ENCODE measurements at regions not wholly inside any gene's neighbourhood (a gene's known extent, or its start where the extent isn't known, plus 50 kb on each side); places are given as distances from the start of the nearest gene placed in this dataset.
"Not testable (repeated sequence)": the region's sequence is repeated elsewhere in the genome, so short reads cannot be mapped to it uniquely, and the experiment has no call there.

DNA sequence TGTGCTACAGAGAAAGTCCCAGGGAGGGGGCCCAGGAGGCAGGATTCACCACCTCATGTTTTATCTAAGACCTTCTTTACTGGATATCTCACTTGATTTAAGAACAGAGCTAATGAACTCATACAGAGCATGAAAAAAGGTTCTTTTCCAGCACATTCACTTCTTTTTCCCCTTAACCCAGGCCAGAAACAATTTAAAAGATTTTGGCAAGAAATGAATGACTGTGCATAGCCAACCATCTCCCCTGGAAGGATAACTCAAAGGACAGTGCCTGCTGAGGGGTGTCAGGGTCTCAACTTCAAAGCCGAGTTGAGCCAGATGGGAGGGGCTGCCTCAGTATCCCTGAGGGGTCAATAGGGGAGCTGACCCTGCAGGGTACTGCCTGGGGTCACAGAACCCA is 253.4 kb downstream of the SOD2 start:
- DNase-seq, result no peak

DNA sequence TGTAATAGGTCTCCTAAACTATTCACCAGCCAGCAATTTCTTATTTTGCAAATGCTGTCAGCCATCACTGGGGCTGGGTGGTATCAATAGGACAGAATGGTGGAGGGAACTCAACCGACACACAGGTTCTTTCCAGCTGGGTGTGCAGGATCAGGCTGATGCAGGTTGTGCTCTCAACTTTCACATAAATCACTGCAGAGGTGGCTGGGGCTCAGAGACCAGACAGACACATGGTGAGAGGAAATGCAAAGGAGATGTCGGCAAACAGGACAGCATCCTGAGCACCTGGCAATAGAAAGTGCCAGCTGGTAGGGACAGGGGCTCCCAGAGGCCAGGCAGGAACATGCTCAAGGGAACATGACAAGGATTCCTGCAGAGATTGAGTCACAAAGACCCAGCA is 254.9 kb downstream of the SOD2 start:
- DNase-seq, result no peak

DNA sequence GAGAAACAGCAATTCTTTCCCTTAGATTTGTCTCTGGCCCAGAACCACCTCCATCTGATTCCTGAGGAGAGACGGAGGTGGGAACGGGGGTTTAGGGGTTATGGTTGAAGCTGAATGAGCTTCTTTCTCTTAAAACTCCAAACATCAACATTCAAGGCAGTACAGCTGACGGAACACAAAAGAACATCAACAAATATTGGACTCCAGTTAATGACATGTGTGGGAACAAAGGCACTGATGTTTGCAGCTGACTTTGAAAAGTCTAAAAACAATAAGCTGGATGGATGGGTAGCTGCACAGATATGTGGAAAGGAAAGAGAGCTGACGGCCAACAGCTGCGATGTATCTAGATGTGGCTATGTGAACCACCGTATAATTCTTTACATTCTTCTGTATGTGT is 256.5 kb downstream of the SOD2 start:
- no peak for DNase-seq

DNA sequence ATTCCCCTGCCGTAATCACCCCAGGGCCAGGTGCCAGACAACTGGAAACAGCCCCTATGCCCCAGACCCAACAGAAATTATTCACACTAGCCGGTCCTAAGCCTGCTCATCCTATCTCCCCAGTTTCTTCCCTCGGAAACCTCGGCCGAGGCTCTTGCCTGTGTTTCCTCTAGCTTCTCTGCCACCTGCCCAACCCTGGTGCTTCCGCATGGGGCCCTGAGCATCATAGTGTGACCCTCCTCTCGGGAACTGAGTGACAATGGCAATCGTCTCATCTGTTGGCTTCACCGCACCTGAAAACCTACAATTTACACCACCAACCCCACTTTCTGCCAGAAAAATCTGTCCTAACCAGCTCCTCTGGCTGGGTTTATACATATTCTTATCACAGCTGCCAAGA is 257.3 kb downstream of the SOD2 start:
- no peak for DNase-seq

DNA sequence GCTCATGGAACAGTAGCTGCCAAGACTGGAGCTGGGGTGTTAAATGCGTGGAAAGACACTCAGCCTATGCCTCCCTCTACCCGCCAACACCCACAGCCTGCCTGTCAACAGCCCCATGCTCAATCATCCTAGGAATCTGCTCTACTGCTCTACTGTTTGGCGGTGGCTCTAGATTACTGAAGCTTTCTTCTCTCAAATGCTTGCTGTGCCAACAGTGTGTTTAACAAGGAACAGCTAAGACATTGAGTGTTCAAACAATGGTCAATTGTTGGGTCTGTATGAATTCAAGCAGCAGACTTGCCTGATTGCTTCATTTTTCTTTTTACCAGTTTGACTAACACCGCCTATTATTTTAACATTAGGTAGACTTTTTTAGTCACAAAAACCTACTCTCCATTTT is 258.6 kb downstream of the SOD2 start:
- DNase-seq, result no peak

DNA sequence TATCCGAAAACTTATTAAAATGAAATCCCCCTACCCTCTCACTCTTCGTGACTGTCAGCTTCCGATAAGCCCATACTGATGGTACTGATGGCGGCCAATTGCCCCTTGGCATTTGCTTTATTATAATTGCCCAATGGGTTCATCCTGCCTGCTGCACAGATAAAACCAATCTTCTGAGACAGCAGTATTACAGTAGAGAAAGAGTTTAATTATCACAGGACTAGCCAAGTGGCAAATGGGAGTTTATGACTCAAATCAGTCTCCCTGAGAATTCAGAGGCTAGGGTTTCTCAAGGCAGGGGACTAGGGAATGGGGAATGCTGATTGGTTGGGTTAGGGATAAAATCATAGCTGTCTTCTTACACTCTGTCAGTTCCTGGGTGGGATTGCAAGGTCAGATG is 259.5 kb downstream of the SOD2 start:
- no peak for DNase-seq

DNA sequence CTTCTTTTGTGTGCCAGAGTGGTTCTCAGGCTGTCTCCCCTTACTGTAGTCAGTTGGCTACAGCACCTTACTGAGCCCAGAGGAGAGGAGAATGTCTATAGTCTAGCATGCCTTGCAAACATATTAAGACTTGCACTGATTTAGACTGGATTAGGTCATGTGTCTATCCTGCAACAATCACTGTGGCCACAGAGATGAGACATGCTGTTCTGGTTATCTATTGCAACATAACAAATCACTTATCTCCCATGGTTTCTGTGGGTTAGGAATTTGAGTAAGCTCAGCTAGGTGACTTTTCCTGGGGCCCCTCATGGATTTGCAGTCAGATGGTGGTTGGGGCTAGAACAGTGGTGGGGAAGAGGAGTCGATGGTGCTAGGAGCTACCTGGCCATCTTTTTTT is 261.3 kb downstream of the SOD2 start:
- DNase-seq, result no peak

DNA sequence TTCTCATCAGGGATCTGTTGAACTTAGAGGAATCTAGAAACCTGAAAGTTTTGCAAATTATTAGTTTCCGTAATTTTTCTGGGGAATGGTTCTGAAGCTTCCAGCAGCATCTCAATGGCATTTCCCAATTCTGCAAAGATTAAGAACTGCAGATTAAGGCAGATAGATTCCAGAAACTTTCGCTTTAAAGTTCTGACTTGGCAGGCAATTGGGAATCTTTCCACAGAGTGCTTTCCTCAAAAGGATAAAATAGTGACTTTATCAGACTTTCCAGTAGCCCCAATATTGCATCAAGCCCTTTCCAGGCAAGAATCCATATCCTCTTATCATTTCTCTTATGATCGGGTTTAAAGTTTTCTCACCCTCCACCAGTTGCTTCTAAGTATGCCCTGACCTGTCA is 261.1 kb downstream of the FNDC1 start:
- no peak for DNase-seq

DNA sequence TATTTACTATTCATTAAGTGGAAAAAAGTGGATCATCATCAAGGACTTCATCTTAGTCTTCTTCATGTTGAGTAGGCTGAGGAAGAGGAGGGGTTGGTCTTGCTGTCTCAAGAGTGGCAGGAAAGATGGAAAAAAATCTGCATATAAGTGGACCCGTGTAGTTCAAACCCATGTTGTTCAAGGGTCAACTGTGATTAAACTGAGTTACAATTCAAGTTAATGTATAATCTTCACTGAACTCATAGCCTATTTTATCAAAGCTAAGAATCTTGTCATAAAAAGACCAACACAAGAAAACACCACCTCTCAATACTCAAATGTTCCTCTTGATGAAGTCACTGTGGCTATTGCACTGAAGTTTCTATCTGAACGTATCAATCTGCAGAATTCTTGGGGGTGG is 260.2 kb downstream of the FNDC1 start:
- no peak for DNase-seq

DNA sequence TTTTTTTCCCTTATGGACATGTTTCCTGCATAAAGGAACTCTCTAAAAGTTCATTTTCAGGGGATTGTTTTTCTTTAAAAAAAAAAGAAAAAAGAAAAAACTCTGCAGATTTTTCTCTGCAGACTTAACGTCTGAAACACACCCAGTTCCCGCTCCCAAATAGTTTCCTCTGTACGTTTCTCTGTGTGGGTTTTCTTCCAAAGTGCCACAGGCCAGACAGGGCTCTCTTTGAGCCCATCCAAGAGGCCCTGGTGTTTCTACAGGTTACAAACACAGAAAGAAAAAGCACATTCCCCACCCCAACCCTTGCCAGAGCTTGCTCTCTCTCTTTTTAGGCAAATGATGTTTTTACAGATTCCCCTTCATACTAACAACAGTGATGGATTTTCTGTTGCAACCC is 258.6 kb downstream of the FNDC1 start:
- no peak for DNase-seq

DNA sequence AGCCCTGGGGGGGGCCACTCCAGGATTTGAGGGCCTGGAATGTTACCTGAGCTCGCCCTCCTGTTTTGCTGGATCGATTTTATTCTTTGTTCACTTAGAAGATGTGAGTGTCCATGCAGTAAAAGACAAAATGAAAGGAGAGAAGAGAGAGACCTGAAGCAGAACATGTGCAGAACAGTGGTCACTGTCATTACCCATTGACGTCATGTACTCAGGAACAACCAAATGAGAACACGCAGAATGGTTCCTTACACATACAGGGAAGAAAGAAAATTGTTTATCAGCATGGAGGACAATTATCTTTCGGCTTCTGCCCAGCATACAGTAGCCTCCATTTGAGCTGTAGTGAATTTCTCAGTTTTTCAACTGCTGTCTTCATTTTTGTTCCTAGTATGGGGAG is 258.1 kb downstream of the FNDC1 start:
- DNase-seq, result no peak

DNA sequence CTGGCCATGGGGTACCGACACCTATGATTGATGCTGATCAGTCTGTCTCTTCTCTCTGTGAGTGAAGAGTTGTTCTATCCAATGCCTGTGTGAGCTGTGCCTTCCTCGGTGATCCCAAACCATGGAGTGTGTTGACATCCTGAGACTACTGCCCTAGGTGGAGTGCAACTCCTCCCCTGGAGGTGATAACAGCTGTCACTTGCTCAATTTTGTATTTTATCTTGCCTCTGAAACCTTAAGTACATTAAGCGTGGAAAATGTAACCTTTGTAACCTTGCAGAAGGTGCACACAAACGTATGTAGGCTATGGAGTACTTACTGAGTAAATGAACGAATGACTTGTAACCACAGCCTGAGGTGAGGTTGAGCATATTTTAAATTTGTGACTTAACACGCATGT is 256.2 kb downstream of the FNDC1 start:
- no peak for DNase-seq

DNA sequence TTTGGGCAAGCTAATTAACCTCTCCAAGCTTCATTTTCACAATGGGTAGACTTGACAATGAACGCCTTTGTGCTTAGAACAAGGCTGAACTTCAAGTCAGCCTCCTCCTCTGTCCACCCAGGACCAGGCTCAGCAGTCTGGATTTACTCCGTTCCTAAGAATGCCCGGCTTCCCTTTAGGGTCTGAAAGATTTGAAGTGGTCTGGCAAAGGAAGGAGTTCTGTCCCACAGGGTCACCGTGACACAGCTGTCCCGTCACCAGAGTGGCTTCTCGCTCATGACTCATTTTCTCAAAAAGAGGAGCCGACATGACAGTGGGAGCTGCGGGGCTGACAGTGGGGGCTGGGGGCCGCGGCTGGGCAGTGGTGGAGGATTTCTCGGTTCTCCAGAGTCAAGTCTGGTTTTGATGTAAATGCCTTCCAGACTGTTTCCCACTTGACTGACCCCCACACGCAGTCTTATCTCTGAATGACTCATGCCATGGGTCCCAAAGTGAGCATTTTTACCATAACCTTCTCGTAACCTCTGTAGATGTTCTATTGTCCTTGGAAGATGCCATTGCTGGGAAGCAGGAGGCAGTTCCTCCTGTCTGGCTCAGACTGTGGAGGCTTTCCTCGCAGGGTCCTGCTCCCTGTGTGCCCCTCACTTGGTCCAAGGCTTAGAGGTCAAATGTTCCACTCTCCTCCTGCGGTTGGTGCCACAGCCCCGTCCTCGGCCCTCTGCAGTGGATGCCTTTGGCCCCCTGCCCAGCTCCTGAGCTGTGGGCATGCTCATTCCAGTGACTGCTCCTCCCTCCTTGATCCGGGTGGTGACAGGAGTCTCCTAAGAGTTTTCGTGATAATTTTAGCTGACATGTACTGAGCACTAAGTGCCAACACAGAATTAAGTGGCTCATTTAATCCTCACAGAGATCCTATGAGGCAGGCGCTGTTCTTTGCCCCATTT is 253.1 kb downstream of the FNDC1 start:
- no peak for DNase-seq

DNA sequence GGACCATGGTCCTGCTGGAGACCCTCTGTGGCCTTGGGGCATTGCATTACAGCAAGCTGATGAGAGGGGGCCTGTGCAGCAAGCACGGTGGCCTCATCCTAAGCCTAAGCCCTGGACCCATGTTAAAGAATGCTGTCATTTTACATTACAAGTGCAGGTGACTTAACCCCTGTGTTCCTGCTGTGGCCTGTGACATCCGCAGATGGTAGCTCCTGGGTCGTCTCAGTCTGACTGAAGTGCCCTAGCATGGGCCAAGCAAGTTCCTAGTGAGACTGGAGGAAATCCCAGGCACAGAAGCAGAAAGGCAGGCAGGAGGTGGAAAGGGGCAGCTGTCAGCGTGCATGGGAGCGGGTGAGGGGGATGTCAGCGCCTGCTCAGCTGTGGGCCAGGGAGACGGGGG is 252.4 kb downstream of the FNDC1 start:
- no peak for DNase-seq

DNA sequence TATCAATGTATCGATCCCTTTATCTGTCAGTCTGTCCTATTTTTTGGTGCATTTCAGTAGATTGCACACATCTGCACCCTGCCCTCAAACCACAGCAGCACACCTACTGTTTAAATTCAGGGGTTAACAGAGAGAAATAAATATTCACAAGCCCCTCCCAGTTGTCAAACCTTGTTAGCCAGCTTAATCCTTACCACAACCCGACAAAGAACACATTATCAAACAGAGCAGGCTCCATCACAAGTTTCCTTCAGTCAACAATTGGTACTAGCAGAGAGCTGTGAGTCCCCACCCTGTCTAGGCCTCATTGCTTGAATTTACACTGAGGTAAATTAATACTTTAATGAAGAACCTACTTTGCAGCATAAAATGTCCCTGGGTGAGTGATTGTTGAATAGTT is 249.8 kb downstream of the FNDC1 start:
- DNase-seq, result no peak

DNA sequence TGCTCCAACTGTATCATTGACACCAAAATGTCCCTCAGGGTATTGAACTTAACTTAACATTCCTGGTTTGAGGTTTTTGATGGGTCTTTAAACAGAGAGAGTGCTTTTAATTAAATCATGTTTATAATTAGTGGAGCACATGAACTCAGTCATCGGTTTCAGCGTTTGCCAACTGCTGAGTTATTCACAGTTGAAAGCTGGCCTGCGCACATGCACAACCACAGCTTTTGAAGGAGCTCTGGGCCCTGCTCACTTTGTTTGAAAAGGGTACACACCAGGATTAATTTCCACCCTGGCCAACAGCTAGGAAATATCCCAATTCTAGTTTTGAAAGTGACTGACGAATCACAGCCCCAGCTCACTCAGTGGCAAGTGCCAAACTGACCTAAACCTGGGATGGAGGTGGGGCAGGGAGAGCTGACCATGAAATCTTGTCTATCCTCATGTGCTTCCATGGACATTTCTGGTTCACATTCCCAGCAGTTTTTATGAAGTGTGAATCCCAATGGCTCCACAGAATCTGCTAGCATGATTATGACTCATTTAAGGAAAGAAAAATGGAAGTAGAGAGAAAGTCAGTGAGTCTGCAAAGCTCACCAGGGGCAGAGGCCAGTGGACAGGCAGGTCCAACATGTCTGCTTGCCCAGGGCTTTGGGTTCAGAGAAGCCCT is 247.8 kb downstream of the FNDC1 start:
- no peak for DNase-seq

DNA sequence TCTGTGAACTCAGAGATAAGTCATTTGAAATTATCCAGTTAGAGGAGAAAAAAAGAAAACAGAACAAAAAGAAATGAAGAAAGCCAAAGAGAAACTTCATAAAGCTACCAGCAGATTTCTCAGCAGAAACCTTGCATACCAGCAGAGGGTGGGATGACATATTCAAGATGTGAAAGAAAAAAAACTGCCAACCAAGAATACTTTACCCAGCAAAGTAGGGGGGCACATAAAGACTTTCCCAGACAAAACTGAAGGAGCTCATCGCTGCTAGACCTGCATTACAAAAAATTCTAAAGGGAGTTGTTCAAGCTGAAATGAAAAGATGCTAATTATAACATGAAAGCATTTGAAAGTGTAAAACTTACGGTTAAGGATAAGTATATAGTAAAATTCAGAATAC is 246.3 kb downstream of the FNDC1 start:
- no peak for DNase-seq

DNA sequence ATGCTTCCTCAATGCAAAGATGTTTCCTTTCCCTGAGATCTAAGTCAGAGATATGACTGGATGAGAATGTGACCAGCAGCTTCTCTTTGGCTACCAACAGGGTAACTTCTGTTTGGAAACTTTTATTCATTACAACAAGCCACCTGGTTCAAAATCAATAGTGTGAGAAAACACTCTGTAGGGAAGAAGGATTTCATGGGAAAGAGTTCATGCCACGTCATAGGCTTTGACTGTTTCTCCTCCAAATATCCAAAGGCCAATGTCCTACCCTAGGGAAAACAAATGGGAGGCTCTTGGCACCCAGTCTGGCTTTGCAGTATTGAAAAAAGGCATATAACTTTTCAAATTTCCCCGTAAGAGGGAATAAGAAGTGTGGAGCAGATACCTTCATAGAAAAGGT is 245.5 kb downstream of the FNDC1 start:
- no peak for DNase-seq

DNA sequence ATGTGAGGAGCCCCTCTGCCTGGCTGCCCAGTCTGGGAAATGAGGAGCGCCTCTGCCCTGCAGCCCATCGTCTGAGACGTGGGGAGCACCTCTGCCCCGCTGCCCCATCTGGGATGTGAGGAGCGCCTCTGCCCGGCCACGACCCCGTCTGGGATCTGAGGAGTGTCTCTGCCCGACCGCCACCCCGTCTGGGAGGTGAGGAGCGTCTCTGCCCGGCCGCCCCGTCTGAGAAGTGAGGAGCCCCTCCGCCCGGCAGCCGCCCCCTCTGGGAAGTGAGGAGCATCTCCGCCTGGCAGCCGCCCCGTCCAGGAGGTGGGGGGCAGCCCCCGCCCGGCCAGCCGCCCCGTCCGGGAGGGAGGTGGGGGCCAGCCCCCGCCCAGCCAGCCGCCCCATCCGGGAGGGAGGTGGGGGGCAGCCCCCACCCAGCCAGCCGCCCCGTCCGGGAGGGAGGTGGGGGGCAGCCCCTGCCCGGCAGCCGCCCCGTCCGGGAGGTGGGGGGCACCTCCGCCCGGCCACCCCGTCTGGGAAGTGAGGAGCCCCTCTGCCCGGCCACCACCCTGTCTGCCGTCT is 238.1 kb downstream of the FNDC1 start:
- not testable (repeated sequence) for DNase-seq

DNA sequence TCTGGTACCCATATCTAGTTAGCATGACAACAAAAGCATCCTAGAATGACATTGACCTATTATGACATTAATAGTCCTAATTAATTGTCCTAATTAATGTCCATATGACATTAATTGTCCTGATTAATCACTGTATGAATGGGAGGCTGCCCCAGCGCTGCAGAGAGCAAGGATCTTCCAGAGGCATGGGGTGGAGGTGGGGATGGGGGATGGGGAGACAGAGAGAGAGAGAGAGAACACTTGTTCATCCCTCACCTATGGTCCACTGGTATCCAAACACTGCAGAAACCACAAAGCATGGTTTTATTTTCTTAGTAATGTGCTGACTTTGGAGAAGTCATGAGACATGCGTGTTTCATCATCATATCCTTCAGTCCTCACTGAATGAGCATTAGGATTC is 235.1 kb downstream of the FNDC1 start:
- no peak for DNase-seq

DNA sequence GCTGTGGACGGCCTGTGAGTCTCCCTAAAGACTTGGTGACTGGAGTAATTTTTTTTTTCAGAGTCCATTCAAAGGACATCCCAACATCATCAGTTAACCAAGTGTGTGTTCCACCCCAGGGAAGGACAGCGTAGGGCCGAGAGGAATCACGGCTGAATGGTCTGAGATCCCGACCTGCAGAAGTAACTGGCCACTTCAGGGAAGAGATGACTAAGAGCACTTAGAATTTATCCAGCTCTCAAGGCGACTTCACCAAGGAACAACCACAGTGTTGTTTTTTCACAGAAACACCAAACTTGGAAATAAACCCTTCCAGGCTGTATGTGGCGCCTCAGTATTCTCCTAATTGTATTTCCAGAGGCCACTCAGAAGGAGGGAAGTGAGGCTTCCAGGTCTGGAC is 231.6 kb downstream of the FNDC1 start:
- DNase-seq, result no peak

DNA sequence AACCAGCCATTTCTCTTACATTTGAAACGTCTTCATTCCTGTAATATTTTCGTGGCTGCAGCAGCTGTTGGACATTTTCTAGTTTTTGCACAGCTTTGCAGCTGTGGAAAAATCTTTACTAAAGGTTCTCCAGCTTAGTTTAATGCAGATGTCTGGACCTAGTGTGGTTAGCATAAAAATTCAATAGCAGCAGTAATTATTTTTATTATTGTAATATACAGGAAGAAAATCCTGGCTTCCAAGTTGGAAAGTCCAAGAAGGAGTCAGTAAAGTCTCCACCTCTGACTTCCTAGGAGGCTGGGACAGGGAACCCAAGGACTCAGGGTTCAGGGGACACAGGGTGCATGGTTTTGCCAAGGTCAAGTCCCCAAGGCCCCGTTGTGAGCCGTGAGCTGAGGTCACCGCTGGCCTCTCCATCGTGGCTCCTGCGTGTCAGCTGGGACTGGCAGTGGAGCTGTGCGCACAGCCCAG is 230.6 kb downstream of the FNDC1 start:
- no peak for DNase-seq

DNA sequence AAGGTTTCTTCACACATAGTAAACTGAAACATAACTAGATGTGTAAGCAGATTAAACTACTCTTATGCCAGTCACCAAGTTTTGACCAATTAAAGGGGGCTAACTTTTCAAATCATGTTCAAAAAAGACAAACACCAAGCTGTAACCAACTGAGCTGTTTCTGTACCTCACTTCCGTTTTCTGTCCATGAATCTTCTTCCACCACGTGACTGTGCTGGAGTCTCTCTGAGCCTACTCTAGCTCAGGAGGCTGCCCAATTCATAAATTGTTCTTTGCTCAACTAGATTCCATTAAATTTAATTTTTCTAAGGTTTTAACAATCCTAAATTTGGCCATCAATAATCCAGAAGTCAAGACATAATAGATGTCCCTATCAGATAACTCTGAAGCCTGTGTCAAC is 229.4 kb downstream of the FNDC1 start:
- peak; percentile 10 for DNase-seq

DNA sequence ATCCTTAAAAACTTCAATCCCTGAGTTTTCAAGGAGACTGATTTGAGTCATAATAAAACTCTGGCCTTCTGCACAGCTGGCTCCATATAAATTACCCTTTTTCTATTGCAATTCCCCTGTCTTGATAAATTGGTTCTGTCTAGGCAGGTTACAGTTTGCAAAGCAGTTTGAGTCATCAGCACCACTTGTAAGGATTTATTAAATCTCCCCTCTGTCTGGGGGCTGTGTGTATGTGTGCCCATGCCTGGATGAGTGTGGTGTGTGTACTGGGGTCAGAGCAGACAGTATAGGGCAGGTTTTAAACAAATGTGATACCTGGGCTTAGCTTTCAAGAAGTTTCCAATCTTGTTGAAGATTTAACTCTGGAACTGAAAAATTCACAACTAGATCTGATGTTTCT is 228.6 kb downstream of the FNDC1 start:
- DNase-seq, result no peak
